K562 (cell line): ENCODE measurements at regions not wholly inside any gene's neighbourhood (a gene's known extent, or its start where the extent isn't known, plus 50 kb on each side); places are given as distances from the start of the nearest gene placed in this dataset.

Source experiments
- ARHGAP35 ChIP-seq: fragments of 450-650 bp; IDR thresholded peaks from 2 replicates; pipeline ENCODE4 v1.6.1; 2018; ENCODE audit not compliant: partially characterized antibody
- CTCF ChIP-seq, 3 experiments: IDR thresholded peaks in 2 of 3; conservative IDR thresholded peaks in 1 of 3; 2 replicates each; pipeline ENCODE4 v1.5.1; 2011 to 2012; ENCODE audit warnings: low read length in 3 of 3, mild to moderate bottlenecking in 3 of 3, control low read depth in 2 of 3, improper control_type of control experiment in 1 of 3, inconsistent platforms in 1 of 3, low read depth in 1 of 3, mixed read lengths in 1 of 3, moderate library complexity in 1 of 3; ENCODE audit not compliant: insufficient read depth in 2 of 3
- HDAC8 ChIP-seq: fragments of 450-650 bp; IDR thresholded peaks from 2 replicates; pipeline ENCODE4 v1.6.1; 2016; ENCODE audit warnings: mild to moderate bottlenecking, missing genetic modification characterization, moderate library complexity, missing compliant biosample characterization
- HMBOX1 ChIP-seq: sonication (generic); IDR thresholded peaks from 2 replicates; pipeline ENCODE4 v1.6.1; 2016
- KAT8 ChIP-seq: fragments of 450-650 bp; IDR thresholded peaks from 2 replicates; pipeline ENCODE4 v1.6.1; 2016; ENCODE audit warnings: low read depth, mild to moderate bottlenecking
- MAZ ChIP-seq, 2 experiments: fragments of 450-650 bp in 1 of 2; sonication (generic) in 1 of 2; formaldehyde crosslinking; IDR thresholded peaks in 1 of 2; conservative IDR thresholded peaks in 1 of 2; 2 replicates each; pipeline versions ENCODE4 v1.4.0 to v1.5.0; 2020; ENCODE audit warnings: mild to moderate bottlenecking in 1 of 2, missing genetic modification reagents in 1 of 2
- NR2C2 ChIP-seq, 2 experiments: fragments of 200-800 bp in 1 of 2; sonication (Bioruptor generic) in 1 of 2; sonication (generic) in 1 of 2; formaldehyde crosslinking in 1 of 2; IDR thresholded peaks; 2 replicates each; pipeline versions ENCODE4 v1.6.1 to v1.8.0; 2016 to 2022; ENCODE audit warnings: mild to moderate bottlenecking in 1 of 2, missing compliant biosample characterization in 1 of 2, missing genetic modification characterization in 1 of 2, missing genetic modification reagents in 1 of 2
- PHF21A ChIP-seq: fragments of 450-650 bp; IDR thresholded peaks from 2 replicates; pipeline ENCODE4 v1.6.1; 2017; ENCODE audit warnings: low read depth, borderline replicate concordance
- PRDM10 ChIP-seq: fragments of 450-650 bp; IDR thresholded peaks from 2 replicates; pipeline ENCODE4 v1.6.1; 2018; ENCODE audit not compliant: partially characterized antibody
- RBM22 ChIP-seq: fragments of 200-400 bp; formaldehyde crosslinking; IDR thresholded peaks from 2 replicates; pipeline ENCODE4 v1.6.1; 2018; ENCODE audit warnings: low read length, low read depth; ENCODE audit not compliant: poor library complexity, severe bottlenecking
- RUNX1 ChIP-seq: sonication (generic); IDR thresholded peaks from 2 replicates; pipeline ENCODE4 v1.6.1; 2016; ENCODE audit warnings: antibody characterized with exemption, low read depth
- SREBF1 ChIP-seq: fragments of 150-350 bp; IDR thresholded peaks from 2 replicates; pipeline ENCODE4 v1.6.1; 2014; ENCODE audit warnings: antibody characterized with exemption, low read depth, low read length, borderline replicate concordance
- STAT6 ChIP-seq: sonication (generic); formaldehyde crosslinking; IDR thresholded peaks from 2 replicates; pipeline ENCODE4 v1.8.1; 2023; ENCODE audit warnings: mild to moderate bottlenecking, missing genetic modification reagents

GRCh38 chr12:123089140-123089539 is 61.8 kb downstream of the PITPNM2 start (continued):
- TF ChIP-seq PRDM10 (peak; percentile 25), HDAC8 (tag) (no peak), SREBF1 (0 out of 2 replicates have a peak, but pooled peaks have one; percentile 11), NR2C2 (CRISPR knock-in tag; IDR thresholded peaks at IDR 0.05) (peak; percentile 24; the same call in 1 of the 2 replicates), NR2C2 (tag; IDR thresholded peaks at IDR 0.05) (no peak), ARHGAP35 (no peak), HMBOX1 (peak; percentile 43; the same call in 1 of the 2 replicates), PHF21A (no peak), RBM22 (no peak), RUNX1 (no peak), MAZ (CRISPR knock-in tag; conservative IDR thresholded peaks at IDR 0.05 in 1 of 2, IDR thresholded peaks at IDR 0.05 in 1 of 2) (0 out of 4 replicates have a peak, but pooled peaks of 1 of the 2 experiments have one; percentile 15), CTCF (IDR thresholded peaks at IDR 0.05 in 2 of 3, conservative IDR thresholded peaks at IDR 0.05 in 1 of 3; ENCODE audit: insufficient read depth in 2 of 3, low read depth in 1 of 3, low read length in 3 of 3) (no peak), STAT6 (no peak), KAT8 (no peak)
- TF ChIP-seq, all 486 proteins: peak for 5
